ENCODE measurements at regions not wholly inside any gene's neighbourhood (a gene's known extent, or its start where the extent isn't known, plus 50 kb on each side); places are given as distances from the start of the nearest gene placed in this dataset.

GRCh38 chr7:115775981-115776380, 254.6 kb downstream of the TFEC start:
- no peak overlapping the region for H3K4me3 Mint-ChIP-seq
- Histone ChIP-seq H3K36me3 (ENCODE audit: control insufficient read depth, insufficient read depth, low read length) (no peaks in the 10 kb centered on the region), H3K9me3 (ENCODE audit: control insufficient read depth, insufficient read depth, low read length) (no peaks in the 10 kb centered on the region), H3K4me3 (ENCODE audit: low read length) (no peak overlapping the region), H3K27ac (ENCODE audit: low read length) (no peak overlapping the region), H3K27me3 (ENCODE audit: control insufficient read depth, insufficient read depth, low read length) (no peaks in the 10 kb centered on the region), H3K4me1 (ENCODE audit: control insufficient read depth, insufficient read depth, low read length) (no peaks in the 10 kb centered on the region)
- H3K4me1 Mint-ChIP-seq: no peaks in the 10 kb centered on the region
- ATAC-seq (no peak), DNase-seq (no peak)
- no peak for TF ChIP-seq CTCF (IDR thresholded peaks at IDR 0.05)
- no peaks in the 10 kb centered on the region for H3K27me3 Mint-ChIP-seq (ENCODE audit: low read depth in 2 of 2)
- no peaks in the 10 kb centered on the region for H3K9me3 Mint-ChIP-seq
- WGBS (ENCODE audit: insufficient coverage): 75% methylated on average over 1 of the region's 1 CpG
- intact Hi-C loops (cut with micrococcal nuclease): no loop called here
- H3K27ac Mint-ChIP-seq: no peak overlapping the region
- H3K36me3 Mint-ChIP-seq: no peaks in the 10 kb centered on the region

- no peak for ATAC-seq
- TF ChIP-seq CTCF (IDR thresholded peaks at IDR 0.05): no peak
- peaks cover 0 to 2% of the 10 kb centered on the region in 2 donors for H3K9me3 Mint-ChIP-seq
- H3K27me3 Mint-ChIP-seq (ENCODE audit: low read depth in 2 of 2): no peaks in the 10 kb centered on the region
- no peak overlapping the region for H3K4me3 Mint-ChIP-seq
- 87% methylated on average over 8 of the region's 8 CpGs for WGBS (ENCODE audit: insufficient coverage)
- no peaks in the 10 kb centered on the region for H3K4me1 Mint-ChIP-seq
- Histone ChIP-seq H3K4me3 (ENCODE audit: low read length) (no peak overlapping the region), H3K9me3 (ENCODE audit: control insufficient read depth, insufficient read depth, low read length) (no peaks in the 10 kb centered on the region), H3K27me3 (ENCODE audit: control insufficient read depth, insufficient read depth, low read length) (no peaks in the 10 kb centered on the region), H3K4me1 (ENCODE audit: control insufficient read depth, insufficient read depth, low read length) (no peaks in the 10 kb centered on the region), H3K27ac (ENCODE audit: low read length) (no peak overlapping the region), H3K36me3 (ENCODE audit: control insufficient read depth, insufficient read depth, low read length) (no peaks in the 10 kb centered on the region)
- H3K27ac Mint-ChIP-seq: no peak overlapping the region
- intact Hi-C loops (cut with micrococcal nuclease): no loop called here
- H3K36me3 Mint-ChIP-seq: no peaks in the 10 kb centered on the region
- DNase-seq: no peak
Observed at GRCh38 chr7:115763347-115763746, 267.2 kb downstream of the TFEC start.

DNA sequence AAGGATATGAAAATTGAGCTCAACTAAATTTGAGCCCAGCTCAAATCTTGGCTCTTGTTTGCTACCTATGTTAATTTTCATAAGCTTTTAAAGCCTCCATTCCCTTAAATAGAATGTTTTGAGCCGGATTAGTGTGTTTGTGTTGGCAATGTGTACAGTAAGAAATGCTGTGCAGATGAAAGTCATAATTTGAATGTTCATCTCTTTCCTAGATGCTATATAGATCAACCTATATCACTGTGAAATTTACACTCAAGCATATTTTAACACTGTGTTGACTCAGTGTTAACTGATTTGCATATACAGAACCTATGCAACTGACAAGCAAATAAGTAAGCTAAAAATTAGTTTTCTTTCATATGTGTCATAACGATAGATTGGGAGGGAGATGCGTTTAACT, 272.5 kb downstream of the TFEC start:
- H3K27ac Mint-ChIP-seq: no peak overlapping the region

More for the DNA sequence above, 272.5 kb downstream of the TFEC start:
- Histone ChIP-seq H3K9me3 (ENCODE audit: control insufficient read depth, insufficient read depth, low read length) (no peaks in the 10 kb centered on the region), H3K27me3 (ENCODE audit: control insufficient read depth, insufficient read depth, low read length) (no peaks in the 10 kb centered on the region), H3K27ac (ENCODE audit: low read length) (no peak overlapping the region), H3K4me3 (ENCODE audit: low read length) (no peak overlapping the region), H3K4me1 (ENCODE audit: control insufficient read depth, insufficient read depth, low read length) (no peaks in the 10 kb centered on the region), H3K36me3 (ENCODE audit: control insufficient read depth, insufficient read depth, low read length) (no peaks in the 10 kb centered on the region)
- DNase-seq (no peak), ATAC-seq (no peak)
- no peaks in the 10 kb centered on the region for H3K4me1 Mint-ChIP-seq
- H3K4me3 Mint-ChIP-seq: no peak overlapping the region
- intact Hi-C loops (cut with micrococcal nuclease): no loop called here
- H3K27me3 Mint-ChIP-seq (ENCODE audit: low read depth in 2 of 2): no peaks in the 10 kb centered on the region
- H3K9me3 Mint-ChIP-seq: peaks cover 0 to 2% of the 10 kb centered on the region in 2 donors
- 97% methylated on average over 2 of the region's 3 CpGs for WGBS (ENCODE audit: insufficient coverage)
- H3K36me3 Mint-ChIP-seq: no peaks in the 10 kb centered on the region
- TF ChIP-seq CTCF (IDR thresholded peaks at IDR 0.05): no peak

Data from natural killer cell (primary cell).